HG03095 (cell line): ENCODE measurements at regions not wholly inside any gene's neighbourhood (a gene's known extent, or its start where the extent isn't known, plus 50 kb on each side); places are given as distances from the start of the nearest gene placed in this dataset.
"Not testable (repeated sequence)": the region's sequence is repeated elsewhere in the genome, so short reads cannot be mapped to it uniquely, and the experiment has no call there.

Source experiments
- ATAC-seq: cut with Tn5 transposase; IDR thresholded peaks from one replicate; pipeline ENCODE4 v1.9.1; 2021; ENCODE audit warnings: moderate library complexity; ENCODE audit not compliant: unreplicated experiment

- ATAC-seq, result no peak
Measured at GRCh38 chr11:130550150-130550549, 101.7 kb downstream of the ADAMTS15 start.

- no peak for ATAC-seq
Measured at GRCh38 chr11:130550984-130551383, 102.5 kb downstream of the ADAMTS15 start.

DNA sequence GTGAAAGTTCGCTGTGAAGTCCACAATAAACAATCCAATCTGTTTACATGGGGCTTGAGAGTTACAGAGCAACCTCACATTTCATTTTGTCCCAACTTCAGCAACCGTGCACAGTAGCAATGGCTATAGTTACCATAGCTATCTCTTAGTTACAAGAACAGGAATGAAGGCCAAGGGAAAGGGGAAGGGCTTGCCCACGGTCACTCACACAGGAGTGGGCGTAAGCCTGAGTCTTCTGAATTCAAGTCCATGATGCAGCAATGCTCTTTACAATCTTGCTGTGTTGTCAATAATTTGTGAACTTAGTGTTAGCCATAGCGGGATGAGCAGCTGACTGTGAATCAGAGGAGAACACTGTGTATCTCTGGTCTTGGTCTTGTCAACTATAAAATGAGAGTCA is 102.9 kb downstream of the ADAMTS15 start:
- no peak for ATAC-seq

DNA sequence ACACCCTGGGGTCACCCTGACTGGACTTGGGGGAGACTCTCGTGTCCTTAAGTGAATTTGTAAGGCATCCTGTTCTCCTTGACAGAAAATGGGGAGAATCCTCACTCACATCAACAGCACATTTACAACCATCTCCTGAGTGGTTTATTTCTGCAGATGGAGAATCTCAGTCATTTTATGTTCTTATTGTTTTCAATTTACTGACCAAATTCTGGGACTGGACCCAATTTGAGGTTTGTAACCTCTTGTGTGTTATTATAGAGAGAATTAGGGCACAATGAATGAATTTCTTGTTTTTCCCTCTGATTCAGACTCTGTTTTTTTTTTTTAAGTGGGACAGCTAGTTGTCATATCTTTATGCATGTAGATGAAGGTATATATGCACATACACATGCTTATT is 104.9 kb downstream of the ADAMTS15 start:
- ATAC-seq, result no peak

- no peak for ATAC-seq
Measured at GRCh38 chr11:130554241-130555055, 106.0 kb downstream of the ADAMTS15 start.

- ATAC-seq, result no peak
Measured at GRCh38 chr11:130555251-130555841, 106.9 kb downstream of the ADAMTS15 start.

DNA sequence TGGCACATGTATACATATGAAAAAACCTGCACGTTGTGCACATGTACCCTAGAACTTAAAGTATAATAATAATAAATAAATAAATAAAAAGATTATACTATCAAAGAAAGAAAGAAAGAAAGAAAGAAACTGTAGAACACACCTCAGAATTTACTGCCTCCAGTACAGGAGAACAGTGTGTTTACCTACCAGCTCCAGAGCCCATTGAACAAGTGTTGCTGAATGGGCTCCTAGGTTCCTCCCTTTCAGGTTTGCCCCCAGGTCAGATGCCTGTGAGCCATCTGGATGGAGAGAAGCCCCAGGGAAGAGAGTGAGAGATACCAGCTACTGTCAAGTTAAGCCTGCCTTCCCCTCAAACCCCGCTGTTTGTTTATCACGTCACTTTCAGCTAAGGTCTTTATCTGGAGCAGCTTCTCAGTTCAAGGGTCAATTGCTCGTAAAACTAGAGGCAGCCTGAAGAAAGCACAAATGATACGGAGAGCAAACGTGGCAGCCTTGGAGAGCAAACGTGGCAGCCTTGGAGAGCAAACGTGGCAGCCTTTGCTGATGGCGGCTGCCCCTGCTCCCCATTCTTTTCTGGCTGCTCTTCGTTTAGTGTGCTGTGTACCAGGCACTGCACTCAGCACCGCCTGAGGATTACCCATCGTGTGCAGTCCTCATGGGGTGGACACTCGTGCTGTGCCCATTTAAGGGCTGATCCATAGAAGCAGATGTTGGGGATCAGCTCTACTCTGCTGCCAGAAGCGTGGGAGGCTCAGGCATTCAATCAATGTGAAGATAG is 111.7 kb downstream of the ADAMTS15 start:
- no peak for ATAC-seq

- no peak for ATAC-seq
Measured at GRCh38 chr11:130560781-130561109, 112.3 kb downstream of the ADAMTS15 start.

GRCh38 chr11:130561441-130561881 is 113.0 kb downstream of the ADAMTS15 start:
- no peak for ATAC-seq

DNA sequence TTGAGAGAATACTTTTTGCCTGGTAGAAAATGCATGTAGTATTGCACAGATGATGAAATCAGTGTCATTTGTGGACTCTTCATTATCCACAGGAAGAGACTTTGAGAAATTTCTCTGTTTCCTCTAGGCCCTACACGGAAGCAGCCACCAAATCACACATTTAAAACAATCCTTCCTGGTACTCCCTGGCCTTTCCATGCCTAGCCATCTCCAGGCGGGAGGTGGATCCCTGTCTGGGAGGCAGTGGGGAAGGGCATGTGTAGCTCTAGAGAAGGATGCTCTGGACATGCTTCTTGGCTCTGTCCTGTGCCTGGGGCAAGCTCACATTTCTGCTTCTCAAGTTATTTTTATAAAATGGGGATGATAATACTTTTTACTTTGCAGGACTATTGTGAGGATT is 114.1 kb downstream of the ADAMTS15 start:
- no peak for ATAC-seq

GRCh38 chr11:130566360-130566759 is 117.9 kb downstream of the ADAMTS15 start:
- not testable (repeated sequence) for ATAC-seq

- no peak for ATAC-seq
Measured at GRCh38 chr11:130571519-130571918, 123.1 kb downstream of the ADAMTS15 start.

DNA sequence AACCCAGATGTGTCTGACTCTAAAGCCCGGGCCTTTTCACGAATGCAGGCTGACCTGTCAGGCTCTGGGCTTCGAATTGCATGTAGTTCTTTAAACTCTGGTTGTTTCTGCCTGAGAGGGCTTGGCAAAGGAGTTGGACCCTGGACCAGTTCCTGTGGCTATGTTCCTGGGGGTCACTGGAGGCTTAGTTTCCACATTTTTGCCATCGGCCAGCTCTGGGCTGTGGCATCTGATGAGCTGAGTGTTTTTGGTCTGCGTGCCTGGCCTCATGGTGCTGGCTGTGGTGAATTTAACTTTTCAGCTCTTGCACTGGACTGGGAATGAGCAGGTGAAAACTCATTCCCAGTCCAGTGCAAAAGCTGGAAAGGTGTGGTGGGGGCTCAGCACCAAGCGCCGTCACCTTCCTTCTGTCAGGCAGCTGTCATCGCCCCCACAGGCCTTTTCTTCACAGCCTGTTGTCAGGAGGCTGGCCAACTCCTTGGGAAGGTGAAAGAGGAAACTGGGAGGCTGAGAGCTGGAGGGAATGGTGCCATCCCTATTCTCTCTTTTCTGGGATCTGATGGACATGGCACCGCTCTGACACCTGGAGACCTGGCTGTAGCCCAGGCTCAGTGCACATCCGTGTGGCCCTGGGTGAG is 123.6 kb downstream of the ADAMTS15 start:
- ATAC-seq, result no peak

GRCh38 chr11:130573767-130574166 is 125.3 kb downstream of the ADAMTS15 start:
- no peak for ATAC-seq

GRCh38 chr11:130574740-130575139 is 126.3 kb downstream of the ADAMTS15 start:
- ATAC-seq, result no peak

GRCh38 chr11:130576146-130576545 is 127.7 kb downstream of the ADAMTS15 start:
- ATAC-seq, result no peak

GRCh38 chr11:130578738-130579368 is 130.4 kb downstream of the ADAMTS15 start:
- ATAC-seq, result no peak

GRCh38 chr11:130580372-130580771 is 131.9 kb downstream of the ADAMTS15 start:
- no peak for ATAC-seq

- ATAC-seq, result no peak
Measured at GRCh38 chr11:130580891-130581492, 132.5 kb downstream of the ADAMTS15 start.

DNA sequence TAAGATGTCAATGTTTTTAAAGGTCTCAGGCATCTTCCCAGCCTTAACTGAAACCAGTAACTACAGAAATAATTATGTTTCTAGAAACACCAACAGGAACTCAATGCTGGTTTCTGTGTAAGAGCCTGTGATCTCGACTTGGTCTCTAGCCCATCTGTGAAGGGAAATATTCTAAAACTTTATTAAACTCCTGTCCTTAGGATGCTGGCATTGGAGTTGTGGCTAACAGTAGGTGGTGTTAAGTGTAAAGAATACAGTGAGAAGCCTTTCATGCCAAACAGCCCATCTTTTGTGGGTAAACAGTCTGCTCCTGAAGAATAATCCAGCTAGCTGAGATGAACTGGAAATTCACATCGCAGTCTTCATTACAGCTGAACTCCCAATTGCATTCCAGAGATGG is 133.2 kb downstream of the ADAMTS15 start:
- no peak for ATAC-seq
